GM06990 (cell line): ENCODE measurements at regions not wholly inside any gene's neighbourhood (a gene's known extent, or its start where the extent isn't known, plus 50 kb on each side); places are given as distances from the start of the nearest gene placed in this dataset.

ENCODE experiments used
- DNase-seq: peaks from one replicate; pipeline ENCODE4 v3.0.0-alpha.2; 2011; ENCODE audit not compliant: insufficient read length; ENCODE audit errors: extremely low read depth
- H3K27me3 ChIP-seq: replicated peaks from 2 replicates; pipeline ENCODE4 v1.6.0; 2011; ENCODE audit warnings: low read length; ENCODE audit not compliant: control insufficient read depth, insufficient read depth
- H3K36me3 ChIP-seq: 2 replicates; pipeline ENCODE4 v1.5.1; 2011; ENCODE audit warnings: low read length; ENCODE audit not compliant: control insufficient read depth, insufficient read depth
- H3K4me3 ChIP-seq: replicated peaks from 2 replicates; pipeline ENCODE4 v1.5.1; 2011; ENCODE audit warnings: low read depth, mild to moderate bottlenecking, control low read depth, low read length
- CTCF ChIP-seq: IDR thresholded peaks from 2 replicates; pipeline ENCODE4 v1.5.1; 2011; ENCODE audit warnings: low read length, control low read depth, mild to moderate bottlenecking, inconsistent platforms; ENCODE audit not compliant: insufficient read depth, poor library complexity, severe bottlenecking

GRCh38 chr2:41950666-41950960, 97.2 kb upstream of the PKDCC start:
- Histone ChIP-seq H3K4me3 (no peak overlapping the region), H3K27me3 (no peaks in the 10 kb centered on the region; the same call in 1 of the 2 replicates), H3K36me3 (no peaks in the 10 kb centered on the region)
- no peak for TF ChIP-seq CTCF
- DNase-seq: no peak

- TF ChIP-seq CTCF: no peak
- Histone ChIP-seq H3K27me3 (no peaks in the 10 kb centered on the region; the same call in 1 of the 2 replicates), H3K4me3 (no peak overlapping the region), H3K36me3 (no peaks in the 10 kb centered on the region)
- no peak for DNase-seq
These were observed 93.2 kb upstream of the PKDCC start for GRCh38 chr2:41954304-41955291.

- H3K27me3 ChIP-seq: no peaks in the 10 kb centered on the region; the same call in 1 of the 2 replicates
- DNase-seq: peak; percentile 56
- H3K36me3 ChIP-seq: no peaks in the 10 kb centered on the region
- TF ChIP-seq CTCF: no peak
- H3K4me3 ChIP-seq: no peak overlapping the region
These were observed 92.3 kb upstream of the PKDCC start for GRCh38 chr2:41955316-41956043.

- Histone ChIP-seq H3K4me3 (no peak overlapping the region), H3K27me3 (no peaks in the 10 kb centered on the region; the same call in none of the 2 replicates), H3K36me3 (no peaks in the 10 kb centered on the region)
- DNase-seq: no peak
- TF ChIP-seq CTCF: no peak
These were observed 90.4 kb upstream of the PKDCC start for GRCh38 chr2:41957431-41957830.

- TF ChIP-seq CTCF: no peak
- no peak for DNase-seq
- no peaks in the 10 kb centered on the region for H3K36me3 ChIP-seq
- H3K4me3 ChIP-seq: no peak overlapping the region
- H3K27me3 ChIP-seq: no peaks in the 10 kb centered on the region; the same call in none of the 2 replicates
These were observed 89.6 kb upstream of the PKDCC start for GRCh38 chr2:41958251-41958650.
